GM12878 (cell line): ENCODE measurements at regions not wholly inside any gene's neighbourhood (a gene's known extent, or its start where the extent isn't known, plus 50 kb on each side); places are given as distances from the start of the nearest gene placed in this dataset.

Source experiments
- ATAC-seq: fragments of 200-7000 bp; cut with Tn5 transposase; 3 replicates; pipeline ENCODE4 v1.9.1; 2020; ENCODE audit warnings: mild to moderate bottlenecking, moderate library complexity
- BruUV-seq: library from RNA; stranded (reverse); fragments of 400-500 nt; replicated peaks from 2 replicates; lab custom pipeline; 2021; lab: Mats Ljungman, UMichigan
- CTCF ChIA-PET: fragments of 300-600 bp; sonication (Branson Sonifier 250); formaldehyde crosslinking; extraction: SDS; loops from one replicate; lab custom pipeline; 2021; ENCODE audit warnings: inconsistent platforms; lab: Yijun Ruan, JAX
- POLR2A ChIA-PET: fragments of 350-600 bp; formaldehyde crosslinking; extraction: SDS; loops from one replicate; lab custom pipeline; 2021; ENCODE audit warnings: inconsistent platforms; lab: Charles Lee
- RAD21 ChIA-PET: fragments of 300-600 bp; sonication (Branson Sonifier 250); formaldehyde crosslinking; loops from one replicate; lab custom pipeline; 2023; ENCODE audit warnings: antibody characterized with exemption; ENCODE audit not compliant: unreplicated experiment; lab: Charles Lee
- SMC1A ChIA-PET: fragments of 300-600 bp; sonication (Branson Sonifier 250); formaldehyde crosslinking; loops from one replicate; lab custom pipeline; 2023; ENCODE audit not compliant: unreplicated experiment, uncharacterized antibody; lab: Charles Lee
- DNase-seq: peaks from one replicate; pipeline ENCODE4 v3.0.0-alpha.2; 2011; ENCODE audit warnings: low read depth, low spot score
- FAIRE-seq: peaks from 3 replicates; lab custom pipeline; 2011; peaks lifted over from hg19 to GRCh38; lab: Jason Lieb, UNC
- H2AFZ ChIP-seq: 2 replicates; pipeline ENCODE4 v1.6.0; 2011; ENCODE audit warnings: low read depth, low read length, control low read depth; ENCODE audit not compliant: control insufficient read depth
- H3K27ac ChIP-seq: 2 replicates; pipeline ENCODE4 v1.5.1; 2011; ENCODE audit warnings: control low read depth; ENCODE audit not compliant: control insufficient read depth, insufficient read depth
- H3K27me3 ChIP-seq, 2 experiments: replicated peaks in 1 of 2; 2 replicates each; pipeline versions ENCODE4 v1.6.0 to v1.6.1; 2011; ENCODE audit warnings: low read length in 1 of 2; ENCODE audit not compliant: control insufficient read depth in 2 of 2, insufficient read depth in 2 of 2
- H3K36me3 ChIP-seq, 2 experiments: 2 replicates each; pipeline ENCODE4 v1.5.1; 2011; ENCODE audit warnings: low read length in 1 of 2; ENCODE audit not compliant: control insufficient read depth in 2 of 2, insufficient read depth in 2 of 2
- H3K4me1 ChIP-seq: 2 replicates; pipeline ENCODE4 v1.6.1; 2011; ENCODE audit warnings: mild to moderate bottlenecking, low read length, moderate library complexity, mixed read lengths; ENCODE audit not compliant: control insufficient read depth, insufficient read depth
- H3K4me2 ChIP-seq: 2 replicates; pipeline ENCODE4 v1.6.0; 2011; ENCODE audit warnings: control low read depth; ENCODE audit not compliant: control insufficient read depth, insufficient read depth
- H3K4me3 ChIP-seq: fragments of 200-600 bp; sonication (generic); 2 replicates; pipeline ENCODE4 v1.5.1; 2016
- H3K79me2 ChIP-seq: 2 replicates; pipeline ENCODE4 v1.6.0; 2011; ENCODE audit warnings: low read length; ENCODE audit not compliant: control insufficient read depth, insufficient read depth
- H3K9ac ChIP-seq: 2 replicates; pipeline ENCODE4 v1.8.0; 2011; ENCODE audit warnings: low read length, control low read depth, mixed read lengths; ENCODE audit not compliant: control insufficient read depth, insufficient read depth
- H3K9me3 ChIP-seq: replicated peaks from 3 replicates; pipeline ENCODE4 v1.5.1; 2011; ENCODE audit warnings: mild to moderate bottlenecking, low read length; ENCODE audit not compliant: control insufficient read depth, insufficient read depth
- H4K20me1 ChIP-seq: 2 replicates; pipeline ENCODE4 v1.6.0; 2011; ENCODE audit not compliant: control insufficient read depth, insufficient read depth
- ATF2 ChIP-seq: IDR thresholded peaks from 2 replicates; pipeline ENCODE4 v1.6.1; 2012; ENCODE audit warnings: low read length, inconsistent platforms
- BCLAF1 ChIP-seq: fragments of 450-650 bp; IDR thresholded peaks from 2 replicates; pipeline ENCODE4 v1.6.1; 2017; ENCODE audit warnings: antibody characterized with exemption, mild to moderate bottlenecking, moderate library complexity
- CBX3 ChIP-seq: fragments of 200-600 bp; sonication (generic); IDR thresholded peaks from 2 replicates; pipeline ENCODE4 v1.6.1; 2016; ENCODE audit warnings: low read depth, borderline replicate concordance
- EZH2 ChIP-seq: IDR thresholded peaks from 2 replicates; pipeline ENCODE4 v1.6.1; 2012; ENCODE audit warnings: low read depth, mild to moderate bottlenecking, control low read depth, inconsistent platforms, low read length, borderline replicate concordance; ENCODE audit not compliant: control insufficient read depth
- FOS ChIP-seq: IDR thresholded peaks from 3 replicates; pipeline ENCODE4 v1.6.1; 2011; ENCODE audit warnings: borderline replicate concordance; ENCODE audit not compliant: insufficient read length; ENCODE audit errors: extremely low read depth
- HDGF ChIP-seq: fragments of 450-650 bp; IDR thresholded peaks from 2 replicates; pipeline ENCODE4 v1.6.1; 2016; ENCODE audit warnings: antibody characterized with exemption
- IKZF1 ChIP-seq: fragments of 450-650 bp; conservative IDR thresholded peaks from 2 replicates; pipeline ENCODE4 v1.6.1; 2017; ENCODE audit warnings: antibody characterized with exemption, mild to moderate bottlenecking
- MEF2B ChIP-seq: fragments of 450-650 bp; IDR thresholded peaks from 2 replicates; pipeline ENCODE4 v1.6.1; 2018; ENCODE audit warnings: mild to moderate bottlenecking, moderate library complexity; ENCODE audit not compliant: partially characterized antibody, poor library complexity, severe bottlenecking
- NRF1 ChIP-seq: conservative IDR thresholded peaks from 2 replicates; pipeline ENCODE4 v1.6.1; 2011; ENCODE audit warnings: mild to moderate bottlenecking, low read depth, low read length, improper control_type of control experiment
- PRDM15 ChIP-seq: fragments of 450-650 bp; formaldehyde crosslinking; IDR thresholded peaks from 2 replicates; pipeline ENCODE4 v1.4.0; 2020; ENCODE audit warnings: mild to moderate bottlenecking, moderate library complexity
- RCOR1 ChIP-seq: conservative IDR thresholded peaks from 2 replicates; pipeline ENCODE4 v1.6.1; 2012; ENCODE audit warnings: low read depth, low read length, improper control_type of control experiment
- SIN3A ChIP-seq: IDR thresholded peaks from 2 replicates; pipeline ENCODE4 v1.6.1; 2012; ENCODE audit warnings: low read depth, low read length, improper control_type of control experiment
- TCF7 ChIP-seq: IDR thresholded peaks from 2 replicates; pipeline ENCODE4 v1.6.1; 2014; ENCODE audit warnings: antibody characterized with exemption, borderline replicate concordance
- WRNIP1 ChIP-seq: IDR thresholded peaks from 2 replicates; pipeline ENCODE4 v1.6.1; 2011; ENCODE audit warnings: low read depth, low read length, improper control_type of control experiment, borderline replicate concordance
- ZNF207 ChIP-seq: fragments of 450-650 bp; IDR thresholded peaks from 2 replicates; pipeline ENCODE4 v1.6.1; 2014; ENCODE audit warnings: antibody characterized with exemption, mild to moderate bottlenecking, borderline replicate concordance
- ZSCAN29 ChIP-seq: fragments of 450-650 bp; IDR thresholded peaks from 2 replicates; pipeline ENCODE4 v1.6.1; 2017; ENCODE audit warnings: mild to moderate bottlenecking, moderate library complexity
- WGBS: methylation state at CpG from one replicate; pipeline ENCODE4 v1.1.6; 2016; ENCODE audit warnings: low lambda C conversion rate; ENCODE audit not compliant: insufficient replicate concordance, insufficient coverage; ENCODE audit errors: missing lambda C conversion rate; 5-methylcytosine and 5-hydroxymethylcytosine counted together
- in situ Hi-C: fragments of 300-500 bp; cut with MboI; formaldehyde crosslinking; loops from 9 replicates; pipeline ENCODE4 v1.14.3; 2018; ENCODE audit warnings: mixed read lengths
- intact Hi-C: fragments of 100-400 bp; cut with micrococcal nuclease; formaldehyde crosslinking; loops from one replicate; pipeline ENCODE4 v1.14.2; 2022; ENCODE audit not compliant: unreplicated experiment

GRCh38 chr2:23296691-23297090 is 88.3 kb upstream of the KLHL29 start:
- no peaks in the 10 kb centered on the region for H3K79me2 ChIP-seq
- RAD21 ChIA-PET: no interaction called here
- no peaks in the 10 kb centered on the region for H3K9me3 ChIP-seq
- ATAC-seq (no peak), DNase-seq (no peak), FAIRE-seq (no peak)
- no peaks in the 10 kb centered on the region for H3K36me3 ChIP-seq
- BruUV-seq: no TSS peak
- H3K27ac ChIP-seq: no peak overlapping the region
- H3K27me3 ChIP-seq: peaks cover 0 to 8% of the 10 kb centered on the region in 2 experiments; a peak in 2 of 4 replicates
- no peak overlapping the region for H3K4me3 ChIP-seq
- H2AFZ ChIP-seq: no peak overlapping the region
- POLR2A ChIA-PET: no interaction called here
- 40% methylated on average over 9 of the region's 9 CpGs for WGBS
- intact Hi-C loops: no loop called here
- H4K20me1 ChIP-seq: no peaks in the 10 kb centered on the region
- SMC1A ChIA-PET: interaction anchor here (1.1 kb wide), 1 partner anchor 59 kb away, joined by 3 read pairs; no protein-coding TSS in a partner anchor
- H3K4me2 ChIP-seq: no peak overlapping the region
- TF ChIP-seq EZH2: no peak
- no peak for TF ChIP-seq SIN3A
- TF ChIP-seq PRDM15 (CRISPR knock-in tag): no peak
- no peak for TF ChIP-seq ZSCAN29
- no peak for TF ChIP-seq HDGF
- no peak for TF ChIP-seq WRNIP1
- no peak for TF ChIP-seq CBX3
- TF ChIP-seq ATF2: no peak
- no peak for TF ChIP-seq IKZF1
- TF ChIP-seq MEF2B: no peak
- no peak for TF ChIP-seq RCOR1
- no peak for TF ChIP-seq TCF7
- no peak for TF ChIP-seq ZNF207
- TF ChIP-seq FOS: no peak
- TF ChIP-seq NRF1: no peak
- TF ChIP-seq BCLAF1: no peak
- H3K9ac ChIP-seq: no peak overlapping the region
- no peaks in the 10 kb centered on the region for H3K4me1 ChIP-seq
- in situ Hi-C loops: no loop called here
- CTCF ChIA-PET: interaction anchor here (1.0 to 1.2 kb wide), 2 partner anchors 16 to 82 kb away, joined by 4 read pairs; no protein-coding TSS in a partner anchor
